Esophagus mucosa (tissue), 1 donor: ENCODE measurements at regions not wholly inside any gene's neighbourhood (a gene's known extent, or its start where the extent isn't known, plus 50 kb on each side); places are given as distances from the start of the nearest gene placed in this dataset.

Source experiments
- ATAC-seq: fragments of 200-7000 bp; cut with Tn5 transposase; one replicate; pipeline ENCODE4 v1.9.1; 2020
- donor health status: DM: yes; HTN: yes; CAD: no.

GRCh38 chr1:229762891-229763290 is 136.8 kb downstream of the URB2 start:
- ATAC-seq, result no peak

- ATAC-seq, result no peak
Measured at GRCh38 chr1:229768232-229768631, 142.2 kb downstream of the URB2 start.

- no peak for ATAC-seq
Measured at GRCh38 chr1:229769006-229769405, 143.0 kb downstream of the URB2 start.

- no peak for ATAC-seq
Measured at GRCh38 chr1:229769809-229770208, 143.8 kb downstream of the URB2 start.

- no peak for ATAC-seq
Measured at GRCh38 chr1:229778794-229779193, 152.7 kb downstream of the URB2 start.

GRCh38 chr1:229781453-229781852 is 155.4 kb downstream of the URB2 start:
- ATAC-seq, result no peak

GRCh38 chr1:229782469-229782868 is 156.4 kb downstream of the URB2 start:
- ATAC-seq, result no peak

GRCh38 chr1:229784834-229785233 is 158.8 kb downstream of the URB2 start:
- no peak for ATAC-seq

- ATAC-seq, result no peak
Measured at GRCh38 chr1:229786974-229787610, 161.0 kb downstream of the URB2 start.

GRCh38 chr1:229788004-229788403 is 162.0 kb downstream of the URB2 start:
- no peak for ATAC-seq

GRCh38 chr1:229792012-229792975 is 166.2 kb downstream of the URB2 start:
- ATAC-seq, result no peak

- ATAC-seq, result no peak
Measured at GRCh38 chr1:229793488-229793887, 167.4 kb downstream of the URB2 start.

- ATAC-seq, result no peak
Measured at GRCh38 chr1:229798558-229798957, 172.5 kb downstream of the URB2 start.

- ATAC-seq, result peak; percentile 71
Measured at GRCh38 chr1:229803626-229804217, 177.7 kb downstream of the URB2 start.

GRCh38 chr1:229808272-229808671 is 182.2 kb downstream of the URB2 start:
- ATAC-seq, result no peak

- ATAC-seq, result no peak
Measured at GRCh38 chr1:229810140-229810539, 184.1 kb downstream of the URB2 start.

GRCh38 chr1:229810961-229811360 is 184.9 kb downstream of the URB2 start:
- no peak for ATAC-seq

GRCh38 chr1:229812148-229812547 is 186.1 kb downstream of the URB2 start:
- no peak for ATAC-seq

GRCh38 chr1:229812693-229813092 is 186.6 kb downstream of the URB2 start:
- ATAC-seq, result no peak

GRCh38 chr1:229815076-229815475 is 189.0 kb downstream of the URB2 start:
- ATAC-seq, result no peak

- ATAC-seq, result no peak
Measured at GRCh38 chr1:229815961-229816360, 189.9 kb downstream of the URB2 start.

GRCh38 chr1:229817936-229818335 is 191.9 kb downstream of the URB2 start:
- no peak for ATAC-seq

GRCh38 chr1:229819091-229819490 is 193.0 kb downstream of the URB2 start:
- ATAC-seq, result no peak

- no peak for ATAC-seq
Measured at GRCh38 chr1:229822026-229822425, 196.0 kb downstream of the URB2 start.
